Astrocyte of the cerebellum (primary cell): ENCODE measurements at regions not wholly inside any gene's neighbourhood (a gene's known extent, or its start where the extent isn't known, plus 50 kb on each side); places are given as distances from the start of the nearest gene placed in this dataset.

Experiments used
- DNase-seq: peaks from one replicate; pipeline ENCODE4 v3.0.0-alpha.2; 2011; ENCODE audit warnings: low read depth
- H3K4me3 ChIP-seq: 2 replicates; pipeline ENCODE4 v1.5.1; 2011; ENCODE audit warnings: mild to moderate bottlenecking, low read depth, low read length, moderate library complexity
- in situ Hi-C: cut with HindIII; loops from 2 replicates; pipeline ENCODE4 v1.10.0; 2017; ENCODE audit warnings: low sequenced_read_pairs
- TF ChIP-seq, protein P1 (sequence below): IDR thresholded peaks from 2 replicates; pipeline ENCODE4 v1.5.1; 2012; ENCODE audit warnings: low read length, low read depth, moderate library complexity, mild to moderate bottlenecking; ENCODE audit errors: missing control alignments

DNA sequence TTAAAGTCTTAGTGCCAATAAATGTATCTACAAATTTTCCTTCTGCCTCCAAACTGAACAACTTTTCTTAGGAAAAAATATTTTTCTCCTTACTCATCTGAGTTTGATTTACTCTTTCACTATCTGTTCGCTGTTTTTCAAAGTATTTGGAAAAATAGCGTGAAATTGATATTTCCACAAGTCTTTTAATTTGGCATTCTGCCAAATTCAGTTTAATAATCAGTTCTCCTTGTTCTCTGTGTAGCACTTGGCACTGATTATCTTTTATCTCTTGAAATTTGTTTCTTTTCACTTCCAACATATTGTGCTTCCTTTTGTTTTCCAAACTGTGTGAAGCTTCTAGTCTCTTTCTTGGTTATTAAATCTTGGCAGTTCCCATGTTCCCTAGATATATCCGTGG is 559.8 kb downstream of the RPL10L start:
- no peak for DNase-seq
- in situ Hi-C loops, result no loop called here
- TF ChIP-seq, protein P1, sequence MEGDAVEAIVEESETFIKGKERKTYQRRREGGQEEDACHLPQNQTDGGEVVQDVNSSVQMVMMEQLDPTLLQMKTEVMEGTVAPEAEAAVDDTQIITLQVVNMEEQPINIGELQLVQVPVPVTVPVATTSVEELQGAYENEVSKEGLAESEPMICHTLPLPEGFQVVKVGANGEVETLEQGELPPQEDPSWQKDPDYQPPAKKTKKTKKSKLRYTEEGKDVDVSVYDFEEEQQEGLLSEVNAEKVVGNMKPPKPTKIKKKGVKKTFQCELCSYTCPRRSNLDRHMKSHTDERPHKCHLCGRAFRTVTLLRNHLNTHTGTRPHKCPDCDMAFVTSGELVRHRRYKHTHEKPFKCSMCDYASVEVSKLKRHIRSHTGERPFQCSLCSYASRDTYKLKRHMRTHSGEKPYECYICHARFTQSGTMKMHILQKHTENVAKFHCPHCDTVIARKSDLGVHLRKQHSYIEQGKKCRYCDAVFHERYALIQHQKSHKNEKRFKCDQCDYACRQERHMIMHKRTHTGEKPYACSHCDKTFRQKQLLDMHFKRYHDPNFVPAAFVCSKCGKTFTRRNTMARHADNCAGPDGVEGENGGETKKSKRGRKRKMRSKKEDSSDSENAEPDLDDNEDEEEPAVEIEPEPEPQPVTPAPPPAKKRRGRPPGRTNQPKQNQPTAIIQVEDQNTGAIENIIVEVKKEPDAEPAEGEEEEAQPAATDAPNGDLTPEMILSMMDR, result no peak
- no peak overlapping the region for H3K4me3 ChIP-seq

DNA sequence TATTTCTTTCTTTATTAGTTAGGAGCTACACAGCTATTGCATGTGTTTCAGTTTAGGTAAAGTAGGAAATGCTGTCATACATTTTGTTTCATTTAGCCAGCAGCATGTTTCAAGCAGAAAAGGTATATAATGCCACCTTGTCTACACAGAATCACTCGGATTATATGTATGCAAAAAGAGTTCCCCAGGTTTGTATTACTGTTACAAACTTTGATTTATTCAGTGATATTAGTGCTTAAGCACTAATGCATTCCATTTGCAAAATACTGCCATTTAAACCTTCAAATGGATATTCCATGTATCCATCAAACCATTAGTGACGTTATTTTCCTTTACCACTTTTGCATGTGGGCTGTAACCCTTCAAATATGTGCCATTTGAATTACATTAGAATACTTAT is 564.0 kb downstream of the RPL10L start:
- DNase-seq, result no peak
- H3K4me3 ChIP-seq, result no peak overlapping the region
- in situ Hi-C loops, result no loop called here
- TF ChIP-seq, protein P1, result no peak

DNA sequence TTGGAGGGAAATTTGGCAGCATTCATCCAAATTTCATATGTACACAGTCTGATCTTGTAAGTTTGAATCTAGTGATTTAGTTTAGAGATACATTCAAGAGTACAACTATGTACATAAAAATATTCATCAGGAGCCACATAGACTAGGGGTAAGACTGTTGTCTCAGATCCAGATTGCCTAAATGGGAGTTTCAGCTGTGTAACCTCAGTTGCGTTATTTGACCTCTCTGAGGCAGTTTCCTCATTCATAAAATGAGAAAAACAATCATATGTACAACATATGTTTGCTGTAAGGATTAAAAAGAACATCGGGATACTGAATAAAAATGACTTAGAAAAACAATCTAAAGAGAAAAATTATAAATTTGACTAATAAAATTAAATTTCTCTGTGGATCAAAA is 577.5 kb downstream of the RPL10L start:
- no peak overlapping the region for H3K4me3 ChIP-seq
- DNase-seq, result no peak
- TF ChIP-seq, protein P1, result no peak
- in situ Hi-C loops, result no loop called here

DNA sequence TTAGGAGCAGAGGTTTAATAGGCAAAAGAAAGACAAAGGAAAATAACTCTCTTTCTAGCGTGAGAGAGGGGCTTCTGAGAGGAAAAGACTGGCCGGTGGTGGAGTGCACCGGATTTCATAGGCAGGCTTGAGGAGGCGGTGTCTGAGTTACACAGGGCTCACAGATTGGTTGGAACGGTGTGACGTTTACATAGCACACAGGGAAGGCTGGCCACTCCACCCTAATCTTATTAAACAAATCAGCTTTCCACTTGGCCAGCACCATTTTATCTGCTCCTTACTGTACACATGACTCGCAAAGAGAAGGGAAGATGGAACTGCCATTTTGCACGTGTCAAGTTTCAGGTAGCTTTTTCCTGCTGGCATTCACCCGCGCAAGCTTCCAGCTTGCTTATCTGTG is 587.7 kb downstream of the RPL10L start:
- DNase-seq, result no peak
- TF ChIP-seq, protein P1, result no peak
- H3K4me3 ChIP-seq, result no peak overlapping the region
- in situ Hi-C loops, result no loop called here

DNA sequence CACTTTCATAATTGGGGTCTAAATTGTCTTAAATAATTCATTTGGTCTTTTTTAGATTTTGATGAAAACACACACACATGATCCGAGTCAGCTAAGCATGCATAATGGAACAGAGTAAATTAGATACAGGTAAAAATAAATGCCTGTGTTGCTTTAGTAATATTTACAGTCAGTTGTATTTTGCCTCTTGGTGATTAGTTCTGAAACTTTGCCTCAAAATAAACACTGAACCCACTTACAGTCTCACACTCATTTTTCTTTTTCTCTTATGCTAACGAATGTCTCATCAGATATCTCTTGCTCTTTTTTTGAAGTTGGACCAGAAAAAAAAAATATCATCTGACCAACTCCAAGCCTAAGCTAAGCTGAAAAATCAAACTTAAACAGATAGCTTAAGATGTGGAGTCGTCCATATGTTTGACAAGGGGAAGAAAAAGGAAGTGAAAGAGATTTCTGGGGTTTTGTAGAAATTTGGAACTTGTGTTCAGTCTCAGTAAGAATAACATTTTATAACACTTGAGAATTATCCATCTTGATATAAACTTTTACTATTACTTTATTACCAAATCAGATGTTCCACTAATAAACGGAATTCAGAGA is 592.5 kb downstream of the RPL10L start:
- TF ChIP-seq, protein P1, result no peak
- in situ Hi-C loops, result no loop called here

DNA sequence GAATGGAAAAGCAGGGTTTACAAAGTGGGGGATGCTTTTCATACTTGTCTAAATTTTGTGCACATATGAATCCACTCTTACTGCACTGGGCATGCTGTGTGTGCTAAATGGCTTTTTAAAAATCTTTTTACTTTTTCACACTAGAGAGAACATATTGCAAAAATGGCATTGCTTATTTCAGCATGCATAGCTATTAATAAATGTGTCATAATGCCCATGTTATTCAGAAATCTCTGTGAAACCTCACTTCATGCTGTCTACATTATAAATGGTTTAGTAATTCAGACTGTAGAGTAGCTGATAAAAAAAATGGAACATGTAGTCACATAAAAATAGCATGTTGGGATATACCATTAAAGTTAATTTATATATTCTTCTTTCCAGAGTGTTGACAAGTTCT is 593.8 kb downstream of the RPL10L start:
- no peak overlapping the region for H3K4me3 ChIP-seq
- in situ Hi-C loops, result no loop called here
- TF ChIP-seq, protein P1, result no peak
- no peak for DNase-seq

More for the DNA sequence above, 592.5 kb downstream of the RPL10L start:
- no peak for DNase-seq
- H3K4me3 ChIP-seq, result no peak overlapping the region
